HepG2 (cell line): ENCODE measurements at regions not wholly inside any gene's neighbourhood (a gene's known extent, or its start where the extent isn't known, plus 50 kb on each side); places are given as distances from the start of the nearest gene placed in this dataset.

Experiments used
- GABPA ChIP-seq, 2 experiments: IDR thresholded peaks; 2 replicates each; pipeline ENCODE4 v1.6.1; 2011 to 2016; ENCODE audit warnings: low read depth in 2 of 2, low read length in 1 of 2, missing biosample characterization in 1 of 2, missing genetic modification characterization in 1 of 2
- HNF4A ChIP-seq: sonication (generic); formaldehyde crosslinking; IDR thresholded peaks from 2 replicates; pipeline ENCODE4 v1.4.0; 2020; ENCODE audit warnings: missing genetic modification reagents
- MAFG ChIP-seq: sonication (generic); formaldehyde crosslinking; IDR thresholded peaks from 2 replicates; pipeline ENCODE4 v1.5.1; 2020; ENCODE audit warnings: mild to moderate bottlenecking, missing genetic modification reagents
- MEF2D ChIP-seq: sonication (generic); formaldehyde crosslinking; IDR thresholded peaks from 2 replicates; pipeline ENCODE4 v1.5.1; 2020; ENCODE audit warnings: mild to moderate bottlenecking, missing genetic modification reagents
- MIER3 ChIP-seq: IDR thresholded peaks from 2 replicates; pipeline ENCODE4 v1.6.1; 2016; ENCODE audit warnings: missing compliant biosample characterization, borderline replicate concordance
- RXRA ChIP-seq: sonication (generic); formaldehyde crosslinking; IDR thresholded peaks from 2 replicates; pipeline ENCODE4 v1.5.1; 2020; ENCODE audit warnings: missing genetic modification reagents
- SP4 ChIP-seq: sonication (generic); formaldehyde crosslinking; IDR thresholded peaks from 2 replicates; pipeline ENCODE4 v1.8.1; 2023; ENCODE audit warnings: mild to moderate bottlenecking, missing genetic modification reagents
- ZBTB20 ChIP-seq: sonication (generic); formaldehyde crosslinking; IDR thresholded peaks from 2 replicates; pipeline ENCODE4 v1.8.1; 2023; ENCODE audit warnings: missing genetic modification reagents, low read depth, mild to moderate bottlenecking, borderline replicate concordance
- ZFP1 ChIP-seq: IDR thresholded peaks from 2 replicates; pipeline ENCODE4 v1.6.1; 2016
- ZFX ChIP-seq: sonication (generic); formaldehyde crosslinking; IDR thresholded peaks from 2 replicates; pipeline ENCODE4 v1.4.0; 2020; ENCODE audit warnings: mild to moderate bottlenecking, low read depth, missing genetic modification reagents, moderate library complexity
- ZNF644 ChIP-seq: IDR thresholded peaks from 2 replicates; pipeline ENCODE4 v1.6.1; 2016; ENCODE audit warnings: low read depth
- ZNF746 ChIP-seq: sonication (generic); formaldehyde crosslinking; IDR thresholded peaks from 2 replicates; pipeline ENCODE4 v1.8.0; 2022; ENCODE audit warnings: mild to moderate bottlenecking, missing genetic modification reagents
- ZNF780A ChIP-seq: sonication (generic); formaldehyde crosslinking; IDR thresholded peaks from 2 replicates; pipeline ENCODE4 v1.8.0; 2022; ENCODE audit warnings: mild to moderate bottlenecking, missing genetic modification reagents, moderate library complexity
- ZNF792 ChIP-seq: IDR thresholded peaks from 2 replicates; pipeline ENCODE4 v1.6.1; 2016
- ZSCAN29 ChIP-seq: sonication (generic); formaldehyde crosslinking; conservative IDR thresholded peaks from 2 replicates; pipeline ENCODE4 v1.4.0; 2020; ENCODE audit warnings: mild to moderate bottlenecking, missing genetic modification reagents
- TF ChIP-seq, protein P1 (sequence below): sonication (generic); formaldehyde crosslinking; IDR thresholded peaks from 2 replicates; pipeline ENCODE4 v1.8.1; 2023; ENCODE audit warnings: mild to moderate bottlenecking, missing genetic modification reagents
- TF ChIP-seq, protein P2 (sequence below): sonication (generic); formaldehyde crosslinking; IDR thresholded peaks from 2 replicates; pipeline ENCODE4 v1.4.0; 2020; ENCODE audit warnings: mild to moderate bottlenecking, low read depth, missing genetic modification reagents
- TF ChIP-seq, protein P3 (sequence below): sonication (generic); formaldehyde crosslinking; IDR thresholded peaks from 2 replicates; pipeline ENCODE4 v1.4.0; 2020; ENCODE audit warnings: missing genetic modification reagents
- TF ChIP-seq, protein P4 (sequence below): sonication (generic); formaldehyde crosslinking; IDR thresholded peaks from 2 replicates; pipeline ENCODE4 v1.5.0; 2020; ENCODE audit warnings: missing genetic modification reagents
- TF ChIP-seq, protein P5 (sequence below), 2 experiments: fragments of 450-650 bp in 1 of 2; sonication (generic) in 1 of 2; formaldehyde crosslinking; IDR thresholded peaks; 2 replicates each; pipeline versions ENCODE4 v1.5.0 to v1.8.0; 2020 to 2022; ENCODE audit warnings: mild to moderate bottlenecking in 1 of 2, missing genetic modification reagents in 1 of 2
- TF ChIP-seq, protein P6 (sequence below): IDR thresholded peaks from 2 replicates; pipeline ENCODE4 v1.6.1; 2016; ENCODE audit warnings: low read depth, borderline replicate concordance

DNA sequence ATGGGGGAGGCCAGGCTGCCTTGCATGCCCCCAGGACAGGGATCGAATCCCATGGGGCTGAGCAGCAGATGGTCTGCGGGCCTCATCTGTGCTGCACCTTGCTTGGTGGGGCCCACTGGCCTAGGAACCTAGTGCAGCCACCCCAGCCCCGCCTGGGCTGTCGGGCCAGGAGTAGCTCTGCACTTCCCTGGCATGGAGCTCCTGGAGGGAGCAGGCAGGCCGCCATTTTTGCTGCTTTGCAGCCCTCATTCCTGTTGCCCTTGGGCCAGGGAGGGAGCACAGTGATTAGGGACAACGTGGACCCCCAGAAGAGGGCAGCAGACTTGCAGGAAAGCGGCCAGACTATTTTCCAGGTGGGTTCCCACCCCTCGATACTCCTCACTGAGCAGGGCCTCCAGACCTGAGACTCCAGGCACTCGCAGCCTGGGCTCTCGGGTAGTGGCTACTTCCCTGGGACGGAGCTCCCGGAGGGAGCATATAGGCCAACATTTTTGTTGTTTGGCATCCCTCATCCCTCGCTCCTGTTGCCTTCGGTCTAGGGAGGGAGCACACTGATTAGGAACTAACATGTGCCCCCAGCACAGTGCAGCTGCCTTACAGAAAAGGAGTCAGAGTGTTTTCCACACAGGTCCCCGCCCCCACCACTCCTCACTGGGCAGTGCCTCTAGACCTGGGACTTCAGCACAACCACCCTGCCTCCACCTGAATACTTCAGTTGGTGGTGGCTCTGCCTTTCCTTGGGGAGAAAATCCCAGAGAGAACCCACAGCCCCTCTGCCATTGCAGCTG lies 99.5 kb downstream of the MAIP1 start (continued):
- TF ChIP-seq, protein P1, sequence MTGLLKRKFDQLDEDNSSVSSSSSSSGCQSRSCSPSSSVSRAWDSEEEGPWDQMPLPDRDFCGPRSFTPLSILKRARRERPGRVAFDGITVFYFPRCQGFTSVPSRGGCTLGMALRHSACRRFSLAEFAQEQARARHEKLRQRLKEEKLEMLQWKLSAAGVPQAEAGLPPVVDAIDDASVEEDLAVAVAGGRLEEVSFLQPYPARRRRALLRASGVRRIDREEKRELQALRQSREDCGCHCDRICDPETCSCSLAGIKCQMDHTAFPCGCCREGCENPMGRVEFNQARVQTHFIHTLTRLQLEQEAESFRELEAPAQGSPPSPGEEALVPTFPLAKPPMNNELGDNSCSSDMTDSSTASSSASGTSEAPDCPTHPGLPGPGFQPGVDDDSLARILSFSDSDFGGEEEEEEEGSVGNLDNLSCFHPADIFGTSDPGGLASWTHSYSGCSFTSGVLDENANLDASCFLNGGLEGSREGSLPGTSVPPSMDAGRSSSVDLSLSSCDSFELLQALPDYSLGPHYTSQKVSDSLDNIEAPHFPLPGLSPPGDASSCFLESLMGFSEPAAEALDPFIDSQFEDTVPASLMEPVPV (CRISPR knock-in tag), result peak; percentile 74; the same call in 1 of the 2 replicates
- peak; percentile 57; the same call in 1 of the 2 replicates for TF ChIP-seq ZNF644 (CRISPR knock-in tag)
- no peak for TF ChIP-seq ZNF792 (CRISPR knock-in tag)
- TF ChIP-seq, protein P2, sequence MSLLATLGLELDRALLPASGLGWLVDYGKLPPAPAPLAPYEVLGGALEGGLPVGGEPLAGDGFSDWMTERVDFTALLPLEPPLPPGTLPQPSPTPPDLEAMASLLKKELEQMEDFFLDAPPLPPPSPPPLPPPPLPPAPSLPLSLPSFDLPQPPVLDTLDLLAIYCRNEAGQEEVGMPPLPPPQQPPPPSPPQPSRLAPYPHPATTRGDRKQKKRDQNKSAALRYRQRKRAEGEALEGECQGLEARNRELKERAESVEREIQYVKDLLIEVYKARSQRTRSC, result peak; percentile 70; the same call in 1 of the 2 replicates
- TF ChIP-seq RXRA (CRISPR knock-in tag), result peak; percentile 54
- TF ChIP-seq ZNF780A (CRISPR knock-in tag), result no peak
- TF ChIP-seq ZBTB20 (CRISPR knock-in tag), result 0 out of 2 replicates have a peak, but pooled peaks have one; percentile 30
- TF ChIP-seq MIER3 (CRISPR knock-in tag), result no peak
- no peak for TF ChIP-seq HNF4A
- TF ChIP-seq, protein P3, sequence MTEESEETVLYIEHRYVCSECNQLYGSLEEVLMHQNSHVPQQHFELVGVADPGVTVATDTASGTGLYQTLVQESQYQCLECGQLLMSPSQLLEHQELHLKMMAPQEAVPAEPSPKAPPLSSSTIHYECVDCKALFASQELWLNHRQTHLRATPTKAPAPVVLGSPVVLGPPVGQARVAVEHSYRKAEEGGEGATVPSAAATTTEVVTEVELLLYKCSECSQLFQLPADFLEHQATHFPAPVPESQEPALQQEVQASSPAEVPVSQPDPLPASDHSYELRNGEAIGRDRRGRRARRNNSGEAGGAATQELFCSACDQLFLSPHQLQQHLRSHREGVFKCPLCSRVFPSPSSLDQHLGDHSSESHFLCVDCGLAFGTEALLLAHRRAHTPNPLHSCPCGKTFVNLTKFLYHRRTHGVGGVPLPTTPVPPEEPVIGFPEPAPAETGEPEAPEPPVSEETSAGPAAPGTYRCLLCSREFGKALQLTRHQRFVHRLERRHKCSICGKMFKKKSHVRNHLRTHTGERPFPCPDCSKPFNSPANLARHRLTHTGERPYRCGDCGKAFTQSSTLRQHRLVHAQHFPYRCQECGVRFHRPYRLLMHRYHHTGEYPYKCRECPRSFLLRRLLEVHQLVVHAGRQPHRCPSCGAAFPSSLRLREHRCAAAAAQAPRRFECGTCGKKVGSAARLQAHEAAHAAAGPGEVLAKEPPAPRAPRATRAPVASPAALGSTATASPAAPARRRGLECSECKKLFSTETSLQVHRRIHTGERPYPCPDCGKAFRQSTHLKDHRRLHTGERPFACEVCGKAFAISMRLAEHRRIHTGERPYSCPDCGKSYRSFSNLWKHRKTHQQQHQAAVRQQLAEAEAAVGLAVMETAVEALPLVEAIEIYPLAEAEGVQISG (CRISPR knock-in tag), result 0 out of 2 replicates have a peak, but pooled peaks have one; percentile 31
- no peak for TF ChIP-seq GABPA (IDR thresholded peaks at IDR 0.05; ENCODE audit: low read depth, low read length)
- TF ChIP-seq GABPA (CRISPR knock-in tag; IDR thresholded peaks at IDR 0.05; ENCODE audit: low read depth), result no peak
- TF ChIP-seq SP4, result 0 out of 2 replicates have a peak, but pooled peaks have one; percentile 17
- peak; percentile 45; the same call in 1 of the 2 replicates for TF ChIP-seq ZFX (CRISPR knock-in tag)
- no peak for TF ChIP-seq MAFG
- TF ChIP-seq ZNF746 (CRISPR knock-in tag), result no peak
- TF ChIP-seq ZFP1, result no peak
- TF ChIP-seq ZSCAN29 (CRISPR knock-in tag), result 0 out of 2 replicates have a peak, but pooled peaks have one; percentile 28
- TF ChIP-seq, protein P4, sequence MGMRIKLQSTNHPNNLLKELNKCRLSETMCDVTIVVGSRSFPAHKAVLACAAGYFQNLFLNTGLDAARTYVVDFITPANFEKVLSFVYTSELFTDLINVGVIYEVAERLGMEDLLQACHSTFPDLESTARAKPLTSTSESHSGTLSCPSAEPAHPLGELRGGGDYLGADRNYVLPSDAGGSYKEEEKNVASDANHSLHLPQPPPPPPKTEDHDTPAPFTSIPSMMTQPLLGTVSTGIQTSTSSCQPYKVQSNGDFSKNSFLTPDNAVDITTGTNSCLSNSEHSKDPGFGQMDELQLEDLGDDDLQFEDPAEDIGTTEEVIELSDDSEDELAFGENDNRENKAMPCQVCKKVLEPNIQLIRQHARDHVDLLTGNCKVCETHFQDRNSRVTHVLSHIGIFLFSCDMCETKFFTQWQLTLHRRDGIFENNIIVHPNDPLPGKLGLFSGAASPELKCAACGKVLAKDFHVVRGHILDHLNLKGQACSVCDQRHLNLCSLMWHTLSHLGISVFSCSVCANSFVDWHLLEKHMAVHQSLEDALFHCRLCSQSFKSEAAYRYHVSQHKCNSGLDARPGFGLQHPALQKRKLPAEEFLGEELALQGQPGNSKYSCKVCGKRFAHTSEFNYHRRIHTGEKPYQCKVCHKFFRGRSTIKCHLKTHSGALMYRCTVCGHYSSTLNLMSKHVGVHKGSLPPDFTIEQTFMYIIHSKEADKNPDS (CRISPR knock-in tag), result 0 out of 2 replicates have a peak, but pooled peaks have one; percentile 48
- TF ChIP-seq, protein P5, sequence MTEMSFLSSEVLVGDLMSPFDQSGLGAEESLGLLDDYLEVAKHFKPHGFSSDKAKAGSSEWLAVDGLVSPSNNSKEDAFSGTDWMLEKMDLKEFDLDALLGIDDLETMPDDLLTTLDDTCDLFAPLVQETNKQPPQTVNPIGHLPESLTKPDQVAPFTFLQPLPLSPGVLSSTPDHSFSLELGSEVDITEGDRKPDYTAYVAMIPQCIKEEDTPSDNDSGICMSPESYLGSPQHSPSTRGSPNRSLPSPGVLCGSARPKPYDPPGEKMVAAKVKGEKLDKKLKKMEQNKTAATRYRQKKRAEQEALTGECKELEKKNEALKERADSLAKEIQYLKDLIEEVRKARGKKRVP (CRISPR knock-in tag; IDR thresholded peaks at IDR 0.05), result no peak
- peak; percentile 57; the same call in 1 of the 2 replicates for TF ChIP-seq MEF2D (CRISPR knock-in tag)
- TF ChIP-seq, protein P6, sequence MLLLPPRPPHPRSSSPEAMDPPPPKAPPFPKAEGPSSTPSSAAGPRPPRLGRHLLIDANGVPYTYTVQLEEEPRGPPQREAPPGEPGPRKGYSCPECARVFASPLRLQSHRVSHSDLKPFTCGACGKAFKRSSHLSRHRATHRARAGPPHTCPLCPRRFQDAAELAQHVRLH (CRISPR knock-in tag), result peak; percentile 38; the same call in 1 of the 2 replicates
